Type B pancreatic cell (in vitro differentiated cells): ENCODE measurements at regions not wholly inside any gene's neighbourhood (a gene's known extent, or its start where the extent isn't known, plus 50 kb on each side); places are given as distances from the start of the nearest gene placed in this dataset.

ENCODE experiments used
- DNase-seq: peaks from one replicate; pipeline ENCODE4 v3.0.0; 2021; ENCODE audit warnings: mixed read lengths; ENCODE audit not compliant: unreplicated experiment; ENCODE audit errors: extremely low spot score
- H3K27ac Mint-ChIP-seq: 2 replicates; pipeline ENCODE4 v1.8.0; 2021; ENCODE audit warnings: mild to moderate bottlenecking, mixed read lengths
- H3K27me3 Mint-ChIP-seq: 2 replicates; pipeline ENCODE4 v1.8.0; 2021; ENCODE audit warnings: mixed read lengths
- H3K36me3 Mint-ChIP-seq: 2 replicates; pipeline ENCODE4 v1.8.0; 2021; ENCODE audit warnings: mixed read lengths
- H3K4me1 Mint-ChIP-seq: one replicate; pipeline ENCODE4 v1.8.0; 2021; ENCODE audit warnings: mixed read lengths; ENCODE audit not compliant: unreplicated experiment
- H3K4me3 Mint-ChIP-seq: 2 replicates; pipeline ENCODE4 v1.8.0; 2021; ENCODE audit warnings: mild to moderate bottlenecking, mixed read lengths
- H3K9me3 Mint-ChIP-seq: 2 replicates; pipeline ENCODE4 v1.8.0; 2021; ENCODE audit warnings: mixed read lengths
- CTCF ChIP-seq: fragments of 200-600 bp; sonication (generic); conservative IDR thresholded peaks from 2 replicates; pipeline ENCODE4 v1.5.0; 2021; ENCODE audit warnings: antibody characterized with exemption, mild to moderate bottlenecking

- Mint-ChIP-seq H3K36me3 (no peaks in the 10 kb centered on the region), H3K9me3 (no peaks in the 10 kb centered on the region), H3K27ac (no peak overlapping the region), H3K4me1 (peaks cover 5% of the 10 kb centered on the region), H3K27me3 (peaks cover 7% of the 10 kb centered on the region), H3K4me3 (no peak overlapping the region)
- no peak for DNase-seq
- TF ChIP-seq CTCF: no peak
Measured at GRCh38 chr10:30763918-30764317, 134.4 kb upstream of the LYZL2 start.

- H3K4me1 Mint-ChIP-seq: peaks cover 5% of the 10 kb centered on the region
- no peak overlapping the region for H3K27ac Mint-ChIP-seq
- H3K9me3 Mint-ChIP-seq: no peaks in the 10 kb centered on the region
- H3K4me3 Mint-ChIP-seq: no peak overlapping the region
- no peak for DNase-seq
- peaks cover 3% of the 10 kb centered on the region for H3K27me3 Mint-ChIP-seq
- no peaks in the 10 kb centered on the region for H3K36me3 Mint-ChIP-seq
- no peak for TF ChIP-seq CTCF
Measured at GRCh38 chr10:30762620-30763019, 133.1 kb upstream of the LYZL2 start.

- Mint-ChIP-seq H3K9me3 (peaks cover 3% of the 10 kb centered on the region), H3K36me3 (no peaks in the 10 kb centered on the region), H3K4me1 (peaks cover 21% of the 10 kb centered on the region), H3K4me3 (no peak overlapping the region), H3K27me3 (no peaks in the 10 kb centered on the region), H3K27ac (no peak overlapping the region)
- DNase-seq: no peak
- no peak for TF ChIP-seq CTCF
Measured at GRCh38 chr10:30759423-30759822, 129.9 kb upstream of the LYZL2 start.

- Mint-ChIP-seq H3K4me3 (no peak overlapping the region), H3K9me3 (peaks cover 3% of the 10 kb centered on the region), H3K27me3 (peaks cover 8% of the 10 kb centered on the region), H3K36me3 (no peaks in the 10 kb centered on the region), H3K27ac (no peak overlapping the region), H3K4me1 (peaks cover 31% of the 10 kb centered on the region)
- DNase-seq: no peak
- TF ChIP-seq CTCF: no peak
Measured at GRCh38 chr10:30758338-30758737, 128.8 kb upstream of the LYZL2 start.

GRCh38 chr10:30756896-30757295 is 127.3 kb upstream of the LYZL2 start:
- peaks cover 35% of the 10 kb centered on the region for H3K4me1 Mint-ChIP-seq
- H3K9me3 Mint-ChIP-seq: peaks cover 3% of the 10 kb centered on the region
- TF ChIP-seq CTCF: no peak
- peaks cover 9% of the 10 kb centered on the region for H3K27me3 Mint-ChIP-seq
- DNase-seq: no peak
- no peak overlapping the region for H3K27ac Mint-ChIP-seq
- H3K4me3 Mint-ChIP-seq: no peak overlapping the region
- no peaks in the 10 kb centered on the region for H3K36me3 Mint-ChIP-seq

GRCh38 chr10:30756151-30756550 is 126.6 kb upstream of the LYZL2 start:
- peaks cover 39% of the 10 kb centered on the region for H3K4me1 Mint-ChIP-seq
- DNase-seq: no peak
- H3K36me3 Mint-ChIP-seq: no peaks in the 10 kb centered on the region
- no peak overlapping the region for H3K27ac Mint-ChIP-seq
- TF ChIP-seq CTCF: no peak
- peaks cover 15% of the 10 kb centered on the region for H3K27me3 Mint-ChIP-seq
- H3K4me3 Mint-ChIP-seq: no peak overlapping the region
- peaks cover 3% of the 10 kb centered on the region for H3K9me3 Mint-ChIP-seq
